H9 (cell line): ENCODE measurements at regions not wholly inside any gene's neighbourhood (a gene's known extent, or its start where the extent isn't known, plus 50 kb on each side); places are given as distances from the start of the nearest gene placed in this dataset.

ENCODE experiments used
- DNase-seq: peaks from one replicate; pipeline ENCODE4 v3.0.0-alpha.2; 2017
- H2AFZ ChIP-seq: one replicate; pipeline ENCODE4 v1.6.1; 2013; ENCODE audit warnings: mild to moderate bottlenecking, low read length, control low read depth, moderate library complexity
- H2AK5ac ChIP-seq: 2 replicates; pipeline ENCODE4 v1.6.1; 2013; ENCODE audit warnings: low read length, control low read depth, mixed read lengths; ENCODE audit not compliant: insufficient read length
- H2BK120ac ChIP-seq: one replicate; pipeline ENCODE4 v1.6.1; 2013; ENCODE audit warnings: low read depth, mild to moderate bottlenecking, low read length, control low read depth, inconsistent platforms; ENCODE audit not compliant: poor library complexity, severe bottlenecking
- H2BK12ac ChIP-seq: 2 replicates; pipeline ENCODE4 v1.6.1; 2013; ENCODE audit warnings: low read length, control low read depth, mixed read lengths, low read depth; ENCODE audit not compliant: insufficient read length
- H2BK15ac ChIP-seq: 2 replicates; pipeline ENCODE4 v1.6.1; 2013; ENCODE audit warnings: low read depth, low read length, control low read depth
- H2BK20ac ChIP-seq: one replicate; pipeline ENCODE4 v1.6.1; 2013; ENCODE audit warnings: low read depth, mild to moderate bottlenecking, low read length, control low read depth, inconsistent platforms; ENCODE audit not compliant: poor library complexity, severe bottlenecking
- H2BK5ac ChIP-seq: 2 replicates; pipeline ENCODE4 v1.6.1; 2013; ENCODE audit warnings: low read length, control low read depth, mixed read lengths; ENCODE audit not compliant: insufficient read length
- H3K14ac ChIP-seq: 2 replicates; pipeline ENCODE4 v1.6.1; 2013; ENCODE audit warnings: low read length, control low read depth; ENCODE audit not compliant: insufficient read depth
- H3K18ac ChIP-seq: 2 replicates; pipeline ENCODE4 v1.6.1; 2013; ENCODE audit warnings: low read depth, mild to moderate bottlenecking, mixed read lengths, low read length, control low read depth; ENCODE audit not compliant: insufficient read length
- H3K23ac ChIP-seq: 2 replicates; pipeline ENCODE4 v1.6.1; 2013; ENCODE audit warnings: low read length, control low read depth, mixed read lengths, low read depth; ENCODE audit not compliant: insufficient read length
- H3K23me2 ChIP-seq: 2 replicates; pipeline ENCODE4 v1.6.1; 2013; ENCODE audit warnings: low read depth, mild to moderate bottlenecking, mixed read lengths, low read length, control low read depth; ENCODE audit not compliant: insufficient read length, poor library complexity, severe bottlenecking
- H3K27ac ChIP-seq: 2 replicates; pipeline ENCODE4 v1.5.1; 2013; ENCODE audit warnings: low read length, control low read depth, mixed read lengths, low read depth; ENCODE audit not compliant: insufficient read length
- H3K27me3 ChIP-seq: 2 replicates; pipeline ENCODE4 v1.6.1; 2013; ENCODE audit warnings: low read length, control low read depth, inconsistent platforms; ENCODE audit not compliant: insufficient read depth
- H3K4ac ChIP-seq: 2 replicates; pipeline ENCODE4 v1.6.1; 2013; ENCODE audit warnings: low read depth, mild to moderate bottlenecking, control low read depth, inconsistent platforms, low read length, moderate library complexity
- H3K4me1 ChIP-seq: 2 replicates; pipeline ENCODE4 v1.6.1; 2013; ENCODE audit warnings: low read length, control low read depth, inconsistent platforms; ENCODE audit not compliant: insufficient read depth
- H3K4me2 ChIP-seq: 2 replicates; pipeline ENCODE4 v1.6.1; 2013; ENCODE audit warnings: low read length, control low read depth, mixed read lengths; ENCODE audit not compliant: insufficient read length, insufficient read depth
- H3K56ac ChIP-seq: 2 replicates; pipeline ENCODE4 v1.6.1; 2013; ENCODE audit warnings: low read depth, mild to moderate bottlenecking, mixed read lengths, low read length, control low read depth; ENCODE audit not compliant: insufficient read length
- H3K79me1 ChIP-seq: 2 replicates; pipeline ENCODE4 v1.6.1; 2013; ENCODE audit warnings: low read depth, mild to moderate bottlenecking, moderate library complexity, low read length, control low read depth, inconsistent platforms; ENCODE audit not compliant: insufficient read depth, poor library complexity, severe bottlenecking
- H3K79me2 ChIP-seq: 2 replicates; pipeline ENCODE4 v1.6.1; 2013; ENCODE audit warnings: low read length, control low read depth, inconsistent platforms; ENCODE audit not compliant: insufficient read depth
- H3K9ac ChIP-seq: 2 replicates; pipeline ENCODE4 v1.6.1; 2013; ENCODE audit warnings: low read length, control low read depth, mixed read lengths; ENCODE audit not compliant: insufficient read length; ENCODE audit errors: extremely low read depth
- H3K9me3 ChIP-seq: one replicate; pipeline ENCODE4 v1.6.1; 2013; ENCODE audit warnings: low read depth, low read length, inconsistent platforms; ENCODE audit not compliant: control insufficient read depth
- H3T11ph ChIP-seq: one replicate; pipeline ENCODE4 v1.6.1; 2013; ENCODE audit warnings: mild to moderate bottlenecking, low read length, control low read depth, inconsistent platforms
- H4K20me1 ChIP-seq: one replicate; pipeline ENCODE4 v1.6.1; 2013; ENCODE audit not compliant: control insufficient read depth, insufficient read length, insufficient read depth
- H4K5ac ChIP-seq: 2 replicates; pipeline ENCODE4 v1.6.1; 2013; ENCODE audit warnings: low read depth, mild to moderate bottlenecking, mixed read lengths, low read length, control low read depth; ENCODE audit not compliant: insufficient read length
- H4K8ac ChIP-seq: replicated peaks from 2 replicates; pipeline ENCODE4 v1.6.1; 2013; ENCODE audit warnings: low read length, control low read depth, mixed read lengths, low read depth; ENCODE audit not compliant: insufficient read length
- H4K91ac ChIP-seq: 2 replicates; pipeline ENCODE4 v1.6.1; 2013; ENCODE audit warnings: low read depth, mild to moderate bottlenecking, moderate library complexity, mixed read lengths, low read length, control low read depth; ENCODE audit not compliant: insufficient read length
- H3K27ac Mint-ChIP-seq, 3 experiments: 2 replicates in 2 of 3; 3 replicates in 1 of 3; pipeline ENCODE4 v1.8.0; 2020 to 2021; ENCODE audit warnings: mixed read lengths in 3 of 3, mild to moderate bottlenecking in 1 of 3, moderate library complexity in 1 of 3
- H3K27me3 Mint-ChIP-seq: 2 replicates; pipeline ENCODE4 v1.8.0; 2021; ENCODE audit warnings: low read depth, mild to moderate bottlenecking, moderate library complexity, mixed read lengths
- H3K36me3 Mint-ChIP-seq, 3 experiments: 2 replicates in 2 of 3; 3 replicates in 1 of 3; pipeline ENCODE4 v1.8.0; 2020 to 2021; ENCODE audit warnings: low read depth in 3 of 3, mixed read lengths in 3 of 3; ENCODE audit not compliant: insufficient read depth in 1 of 3
- H3K4me1 Mint-ChIP-seq, 2 experiments: 2 replicates each; pipeline ENCODE4 v1.8.0; 2020; ENCODE audit warnings: mixed read lengths in 2 of 2
- H3K4me3 Mint-ChIP-seq, 2 experiments: 2 replicates in 1 of 2; 3 replicates in 1 of 2; pipeline ENCODE4 v1.8.0; 2020 to 2021; ENCODE audit warnings: mild to moderate bottlenecking in 2 of 2, mixed read lengths in 2 of 2, moderate library complexity in 1 of 2
- H3K9me3 Mint-ChIP-seq, 2 experiments: 2 replicates in 1 of 2; 3 replicates in 1 of 2; pipeline ENCODE4 v1.8.0; 2020; ENCODE audit warnings: mild to moderate bottlenecking in 2 of 2, mixed read lengths in 2 of 2, moderate library complexity in 1 of 2
- WGBS: extraction: QIAGEN DNeasy Blood & Tissue Kit; methylation state at CpG from one replicate; pipeline ENCODE4 v1.1.7; 2013; ENCODE audit warnings: missing lambda C conversion rate, low lambda C conversion rate, mixed read lengths; ENCODE audit not compliant: insufficient read length; ENCODE audit errors: extremely low coverage; 5-methylcytosine and 5-hydroxymethylcytosine counted together
- TF ChIP-seq, protein P1 (sequence below): fragments of 200-600 bp; sonication (generic); conservative IDR thresholded peaks from 3 replicates; pipeline ENCODE4 v1.8.0; 2021; ENCODE audit warnings: antibody characterized with exemption, mild to moderate bottlenecking

- Histone ChIP-seq H3K79me1 (no peaks in the 10 kb centered on the region), H3K9ac (no peak overlapping the region), H3K18ac (no peak overlapping the region), H2BK15ac (no peak overlapping the region), H3K9me3 (no peaks in the 10 kb centered on the region), H2BK120ac (no peak overlapping the region), H4K5ac (no peak overlapping the region), H3K14ac (no peak overlapping the region), H3T11ph (no peak overlapping the region), H3K79me2 (no peaks in the 10 kb centered on the region), H3K27ac (no peak overlapping the region), H2BK12ac (no peak overlapping the region), H3K4me2 (no peak overlapping the region), H2AK5ac (no peak overlapping the region), H2BK5ac (no peak overlapping the region), H3K4me1 (no peaks in the 10 kb centered on the region), H3K23me2 (no peaks in the 10 kb centered on the region), H4K20me1 (no peaks in the 10 kb centered on the region), H3K23ac (no peak overlapping the region), H3K4ac (no peak overlapping the region), H3K27me3 (no peaks in the 10 kb centered on the region), H3K56ac (no peak overlapping the region), H4K8ac (no peak overlapping the region), H4K91ac (no peak overlapping the region), H2BK20ac (no peak overlapping the region), H2AFZ (no peak overlapping the region)
- Mint-ChIP-seq H3K4me3 (no peak overlapping the region), H3K4me1 (no peaks in the 10 kb centered on the region), H3K9me3 (no peaks in the 10 kb centered on the region), H3K27ac (no peak overlapping the region), H3K27me3 (no peaks in the 10 kb centered on the region), H3K36me3 (no peaks in the 10 kb centered on the region)
- DNase-seq: no peak
- TF ChIP-seq, protein P1, sequence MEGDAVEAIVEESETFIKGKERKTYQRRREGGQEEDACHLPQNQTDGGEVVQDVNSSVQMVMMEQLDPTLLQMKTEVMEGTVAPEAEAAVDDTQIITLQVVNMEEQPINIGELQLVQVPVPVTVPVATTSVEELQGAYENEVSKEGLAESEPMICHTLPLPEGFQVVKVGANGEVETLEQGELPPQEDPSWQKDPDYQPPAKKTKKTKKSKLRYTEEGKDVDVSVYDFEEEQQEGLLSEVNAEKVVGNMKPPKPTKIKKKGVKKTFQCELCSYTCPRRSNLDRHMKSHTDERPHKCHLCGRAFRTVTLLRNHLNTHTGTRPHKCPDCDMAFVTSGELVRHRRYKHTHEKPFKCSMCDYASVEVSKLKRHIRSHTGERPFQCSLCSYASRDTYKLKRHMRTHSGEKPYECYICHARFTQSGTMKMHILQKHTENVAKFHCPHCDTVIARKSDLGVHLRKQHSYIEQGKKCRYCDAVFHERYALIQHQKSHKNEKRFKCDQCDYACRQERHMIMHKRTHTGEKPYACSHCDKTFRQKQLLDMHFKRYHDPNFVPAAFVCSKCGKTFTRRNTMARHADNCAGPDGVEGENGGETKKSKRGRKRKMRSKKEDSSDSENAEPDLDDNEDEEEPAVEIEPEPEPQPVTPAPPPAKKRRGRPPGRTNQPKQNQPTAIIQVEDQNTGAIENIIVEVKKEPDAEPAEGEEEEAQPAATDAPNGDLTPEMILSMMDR: no peak
- WGBS: no CpG with 5 or more reads among the region's 1 CpG
These were observed 428.6 kb upstream of the GJE1 start for GRCh38 chr6:141704151-141704550.
